ENCODE measurements at regions not wholly inside any gene's neighbourhood (a gene's known extent, or its start where the extent isn't known, plus 50 kb on each side); places are given as distances from the start of the nearest gene placed in this dataset.
"Not testable (repeated sequence)": the region's sequence is repeated elsewhere in the genome, so short reads cannot be mapped to it uniquely, and the experiment has no call there.

- DNase-seq: no peak
Measured at GRCh38 chr3:145094355-145094941, 1066.5 kb downstream of the PLOD2 start.

GRCh38 chr3:145111141-145111540, 1049.8 kb downstream of the PLOD2 start:
- not testable (repeated sequence) for DNase-seq

DNA sequence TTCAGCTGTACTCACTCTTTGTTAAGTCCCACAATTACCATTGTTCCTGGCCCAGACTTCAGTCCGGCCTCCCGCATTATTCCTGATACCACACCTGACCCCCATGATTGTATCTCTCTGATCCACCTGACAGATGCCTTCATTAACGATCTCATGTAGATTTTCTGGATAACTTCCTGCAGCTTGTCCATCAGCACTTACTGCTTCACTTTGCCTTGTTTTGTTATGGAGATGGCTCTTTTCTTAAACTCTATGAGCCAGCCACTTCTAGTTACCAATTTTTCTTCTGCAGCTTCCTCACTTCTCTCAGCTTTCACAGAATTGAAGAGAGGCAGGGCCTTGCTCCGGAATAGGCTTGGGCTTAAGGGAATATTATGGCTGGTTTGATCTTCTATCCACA, 1044.2 kb downstream of the PLOD2 start:
- DNase-seq: no peak

DNA sequence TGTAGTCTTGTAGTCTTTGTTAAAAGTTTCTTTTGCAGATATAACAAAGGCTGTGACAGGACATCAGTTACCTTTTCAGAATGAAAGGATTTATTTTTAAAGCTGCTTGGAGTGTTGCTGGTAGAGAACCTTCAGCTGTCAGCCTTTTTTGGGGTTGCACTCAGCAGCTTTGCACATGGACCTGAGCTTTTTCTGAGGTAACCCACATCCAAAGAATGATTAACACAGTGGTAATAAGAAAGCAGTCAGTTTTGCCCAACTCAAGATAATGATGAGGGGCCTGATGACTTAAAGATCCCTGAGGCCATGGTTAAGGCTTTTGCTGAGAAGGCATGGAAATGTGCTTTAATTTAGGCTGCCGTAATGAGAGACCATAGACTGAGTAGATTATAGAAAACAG, 1042.7 kb downstream of the PLOD2 start:
- DNase-seq: no peak

GRCh38 chr3:145124900-145125678, 1035.9 kb downstream of the PLOD2 start:
- DNase-seq: no peak

DNA sequence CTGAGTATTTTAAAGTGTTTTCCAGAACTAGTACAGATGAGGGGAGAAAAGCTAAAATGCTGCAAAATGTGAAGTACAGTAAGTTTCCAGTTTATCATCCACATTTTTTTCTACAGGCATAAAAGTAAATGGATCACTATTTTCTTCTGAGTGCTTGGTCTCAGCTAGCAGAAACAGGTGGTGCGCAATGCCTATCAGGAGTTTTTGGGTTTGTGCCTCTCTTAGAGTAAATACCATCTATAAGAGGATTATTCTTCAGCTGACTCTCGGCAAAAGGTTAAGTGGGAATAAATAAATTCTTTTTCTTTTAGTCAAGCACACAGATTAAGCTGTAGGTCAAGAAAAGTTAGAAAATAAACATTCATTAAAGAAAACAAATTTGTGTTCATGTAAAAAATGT, 1027.7 kb downstream of the PLOD2 start:
- no peak for DNase-seq

GRCh38 chr3:145134738-145135137, 1026.2 kb downstream of the PLOD2 start:
- no peak for DNase-seq

DNA sequence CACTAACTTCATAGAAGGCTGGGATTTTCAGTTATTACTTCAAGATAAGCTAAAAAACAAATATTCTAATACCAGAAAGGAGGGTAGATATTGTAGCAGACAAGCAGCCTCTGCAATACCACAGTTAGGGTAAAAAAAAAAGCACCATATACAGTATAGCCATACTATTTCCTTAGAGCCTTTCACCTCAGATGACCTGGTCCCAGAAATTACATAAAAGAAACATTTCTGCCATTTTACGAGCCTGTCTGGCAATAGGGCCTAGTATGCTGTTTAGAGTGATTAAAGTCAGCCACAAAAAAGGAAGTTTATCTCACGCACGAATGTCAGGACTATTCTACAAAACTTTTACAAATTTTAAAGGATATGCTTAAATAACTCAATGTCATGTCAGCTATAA, 1016.6 kb downstream of the PLOD2 start:
- no peak for DNase-seq

- no peak for DNase-seq
Measured at GRCh38 chr3:145145461-145145860, 1015.5 kb downstream of the PLOD2 start.

DNA sequence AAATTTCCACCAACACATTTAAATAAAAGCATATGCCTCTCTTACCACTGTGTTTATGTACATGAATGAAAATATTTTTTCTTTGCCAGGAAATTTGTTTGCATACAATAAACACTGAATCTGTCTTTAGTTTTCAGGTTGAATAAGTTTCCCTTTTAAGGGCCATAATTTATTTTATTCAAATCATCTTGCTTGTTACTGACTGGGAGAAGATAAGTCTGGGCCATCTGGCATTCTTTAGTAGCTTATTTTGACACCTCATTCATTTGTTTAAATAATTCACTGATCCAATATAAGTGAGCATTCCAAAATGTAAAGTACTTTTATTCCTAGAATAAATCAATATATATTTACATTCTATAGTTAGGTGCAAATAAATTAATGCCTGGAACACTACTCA, 1001.3 kb downstream of the PLOD2 start:
- no peak for DNase-seq

DNA sequence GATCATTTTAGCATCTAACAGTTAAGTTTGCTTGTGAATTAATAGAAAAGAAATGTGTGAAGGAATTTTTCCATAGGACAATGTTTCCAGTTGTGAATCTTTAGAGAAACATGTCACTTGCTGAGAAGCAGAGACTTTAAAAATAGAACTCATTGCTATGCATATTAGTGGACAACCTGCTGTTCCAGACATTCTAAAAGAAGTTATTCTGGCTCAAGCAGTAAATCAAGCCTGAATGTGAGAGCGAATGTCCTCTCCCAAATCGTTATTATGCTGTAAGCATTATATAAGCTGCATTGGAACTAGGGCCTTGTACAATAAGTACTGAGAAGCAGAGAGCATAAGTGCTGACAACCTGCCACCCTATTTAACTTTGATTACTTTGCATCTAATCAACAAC, 990.9 kb downstream of the PLOD2 start:
- no peak for DNase-seq

DNA sequence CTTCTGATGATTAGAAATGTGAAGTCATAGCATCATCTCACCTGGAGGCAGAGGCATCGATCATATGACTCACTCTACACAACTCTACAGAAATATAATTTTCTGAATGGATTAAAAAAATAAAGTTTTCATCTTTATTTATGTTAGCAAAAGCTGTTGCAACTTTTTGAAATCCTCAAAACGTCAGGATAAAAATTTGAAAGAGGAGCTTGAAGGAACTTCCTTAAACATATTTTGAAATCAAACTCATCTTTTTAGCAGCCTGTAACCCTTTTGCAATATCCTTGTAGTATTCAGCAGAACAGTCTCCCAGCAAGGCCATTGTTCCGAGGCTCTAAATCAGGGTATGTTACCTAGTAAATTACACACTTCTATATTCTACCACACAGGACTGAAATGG, 985.4 kb downstream of the PLOD2 start:
- no peak for DNase-seq

GRCh38 chr3:145176907-145177306, 984.1 kb downstream of the PLOD2 start:
- DNase-seq: no peak

DNA sequence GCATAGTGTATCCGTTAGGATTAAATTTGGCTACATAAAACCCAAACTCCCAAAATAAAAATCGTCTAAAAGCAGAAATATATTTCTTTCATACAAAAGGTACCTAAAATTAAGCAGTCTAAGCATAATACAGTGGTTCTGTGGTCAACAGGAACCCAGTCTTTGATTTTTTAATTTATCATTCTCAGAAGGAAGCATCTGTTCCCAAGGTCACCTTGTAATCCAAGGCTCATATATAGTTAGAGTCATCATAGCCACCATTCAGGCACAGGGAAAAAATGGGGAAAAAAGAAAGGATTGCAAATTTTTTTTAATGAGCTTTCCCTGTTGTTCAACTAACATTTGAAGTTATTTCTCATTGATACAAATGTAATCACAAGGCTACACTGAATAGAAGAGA, 983.2 kb downstream of the PLOD2 start:
- no peak for DNase-seq

- DNase-seq: no peak
Measured at GRCh38 chr3:145182196-145182911, 978.6 kb downstream of the PLOD2 start.

- DNase-seq: no peak
Measured at GRCh38 chr3:145183261-145183660, 977.7 kb downstream of the PLOD2 start.

GRCh38 chr3:145188079-145188770, 972.8 kb downstream of the PLOD2 start:
- no peak for DNase-seq

DNA sequence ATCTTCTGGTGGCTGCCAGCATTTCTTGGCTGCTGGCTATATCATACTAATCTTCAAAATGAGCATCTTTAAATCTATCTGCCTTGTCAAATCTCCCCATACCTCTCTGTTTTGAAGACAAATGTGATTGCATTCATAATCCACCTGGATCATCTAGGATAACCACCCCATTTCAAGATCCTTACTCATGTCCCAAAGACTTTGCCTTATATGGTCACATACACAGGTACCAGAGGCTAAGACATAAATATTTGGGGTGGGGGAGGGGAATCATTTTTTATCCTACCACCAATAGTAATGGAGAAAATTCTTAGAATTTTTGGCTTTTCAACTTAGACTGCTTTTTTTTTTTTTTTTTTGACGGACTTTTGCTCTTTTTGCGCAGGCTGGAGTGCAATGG, 970.8 kb downstream of the PLOD2 start:
- no peak for DNase-seq

DNA sequence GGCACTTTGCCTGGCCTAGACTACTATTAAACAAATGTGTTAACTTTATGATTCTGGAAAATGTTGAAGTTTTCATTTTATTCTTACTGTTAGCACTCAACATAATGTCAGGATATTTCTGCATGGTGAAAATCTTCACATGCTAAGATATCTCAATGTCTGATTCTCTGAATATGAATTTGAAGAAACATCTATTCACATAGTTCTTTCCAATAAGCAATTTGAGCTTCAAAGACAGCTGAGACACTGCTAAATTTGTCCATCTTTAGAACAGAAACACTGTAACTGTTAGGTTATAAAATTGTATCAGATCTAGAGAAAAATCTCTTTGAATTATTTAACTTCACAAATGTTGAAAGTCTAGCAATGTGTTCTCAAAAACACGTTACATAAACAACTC, 970.2 kb downstream of the PLOD2 start:
- no peak for DNase-seq

DNA sequence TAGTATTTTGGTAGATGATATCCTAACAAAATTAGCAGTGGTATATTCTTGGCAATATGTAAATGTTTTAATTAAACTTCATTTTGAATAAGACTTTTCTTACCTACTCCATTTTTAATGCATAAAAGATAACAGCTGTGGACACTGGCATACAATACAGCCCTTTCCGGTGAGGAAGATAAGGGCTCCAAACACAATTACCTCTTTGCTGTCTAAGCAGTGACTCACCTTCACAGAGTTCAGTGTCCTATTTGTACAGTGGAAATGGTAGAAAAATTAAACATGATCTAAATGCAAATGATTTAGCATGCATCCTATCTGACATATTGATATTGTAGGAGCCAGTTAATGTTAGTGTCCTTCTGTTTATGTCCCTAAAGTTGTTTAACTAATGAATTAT, 969.4 kb downstream of the PLOD2 start:
- DNase-seq: no peak

- DNase-seq: no peak
Measured at GRCh38 chr3:145197051-145197820, 963.7 kb downstream of the PLOD2 start.

DNA sequence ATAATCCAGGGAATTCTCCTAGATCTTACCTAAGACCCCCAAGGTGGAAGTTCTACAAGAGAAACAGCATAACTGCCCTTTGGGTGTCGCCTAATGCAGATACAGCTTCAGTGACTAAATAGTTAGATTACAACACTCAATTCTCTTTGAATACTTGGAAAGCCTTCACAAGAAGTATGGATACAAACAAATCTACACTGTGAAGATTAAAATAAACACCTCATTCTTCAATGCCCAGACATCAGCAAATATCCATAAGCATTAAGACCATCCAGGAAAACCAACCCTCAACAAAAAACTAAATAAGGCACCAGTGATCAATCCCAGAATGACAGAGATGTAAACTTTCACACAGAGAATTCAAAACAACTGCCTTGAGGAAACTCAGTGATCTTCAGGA, 963.2 kb downstream of the PLOD2 start:
- no peak for DNase-seq

DNA sequence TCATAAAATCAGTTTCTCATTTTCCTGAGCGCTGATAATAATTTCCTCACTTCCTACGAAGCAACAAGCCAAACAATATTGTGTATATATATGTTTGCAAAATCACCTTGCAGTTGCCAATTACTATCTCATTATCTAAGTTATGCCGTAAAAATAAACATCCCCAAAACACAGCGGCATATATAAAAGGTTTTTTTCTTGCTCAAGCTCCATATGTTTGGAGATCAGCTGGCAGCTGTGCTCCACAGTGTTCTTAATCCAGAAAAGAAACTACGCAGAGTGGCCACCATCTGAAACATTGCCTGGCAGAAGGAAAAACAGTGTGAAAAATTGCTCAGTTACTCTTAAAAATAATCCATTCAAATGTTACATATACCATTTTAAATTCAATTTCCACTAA, 951.4 kb downstream of the PLOD2 start:
- no peak for DNase-seq

All from CD4-positive, alpha-beta T cell treated with Interferon gamma for 1 hour (primary cell).